GM21390 (cell line): ENCODE measurements at regions not wholly inside any gene's neighbourhood (a gene's known extent, or its start where the extent isn't known, plus 50 kb on each side); places are given as distances from the start of the nearest gene placed in this dataset.

ENCODE experiments used
- ATAC-seq: cut with Tn5 transposase; IDR thresholded peaks from one replicate; pipeline ENCODE4 v1.9.1; 2021; ENCODE audit not compliant: unreplicated experiment

DNA sequence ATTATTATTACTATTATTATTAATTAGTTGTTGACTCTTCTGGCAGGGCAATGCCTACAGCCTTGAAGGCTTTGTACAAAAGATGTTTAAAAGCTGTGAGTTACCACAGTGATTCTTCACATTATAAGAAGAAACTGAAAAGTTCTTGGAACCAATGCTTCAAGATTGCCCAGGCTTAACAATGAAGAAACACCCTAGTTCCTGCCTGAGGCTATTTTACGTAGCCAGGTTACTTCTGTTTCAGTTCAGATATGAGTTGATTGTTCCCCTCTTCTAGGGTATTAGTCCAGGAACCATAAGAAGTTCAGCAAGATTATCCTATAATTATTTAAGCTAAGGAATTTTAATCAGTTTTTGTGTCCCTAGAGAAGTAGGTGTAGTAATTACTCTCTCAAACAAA is 154.6 kb upstream of the CDH12 start:
- ATAC-seq, result no peak

DNA sequence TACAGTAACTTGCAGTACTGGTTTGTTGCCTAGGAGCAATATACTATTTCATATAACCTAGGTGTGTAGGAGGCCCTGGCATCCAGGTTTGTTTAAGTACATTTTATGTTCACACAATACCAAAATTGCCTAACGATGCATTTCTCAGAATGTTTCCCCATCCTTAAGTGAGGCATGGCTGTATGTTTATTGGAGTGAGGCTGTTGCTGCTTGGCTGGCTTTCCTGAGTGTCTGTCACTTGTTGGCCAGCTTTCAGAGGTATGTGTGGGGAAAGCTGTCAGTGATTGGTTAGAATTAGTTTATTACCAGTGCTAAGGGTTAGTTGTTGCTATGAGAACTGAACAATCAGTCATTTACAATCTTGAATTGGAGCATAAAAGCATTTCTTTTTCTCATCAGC is 154.1 kb upstream of the CDH12 start:
- ATAC-seq, result no peak

DNA sequence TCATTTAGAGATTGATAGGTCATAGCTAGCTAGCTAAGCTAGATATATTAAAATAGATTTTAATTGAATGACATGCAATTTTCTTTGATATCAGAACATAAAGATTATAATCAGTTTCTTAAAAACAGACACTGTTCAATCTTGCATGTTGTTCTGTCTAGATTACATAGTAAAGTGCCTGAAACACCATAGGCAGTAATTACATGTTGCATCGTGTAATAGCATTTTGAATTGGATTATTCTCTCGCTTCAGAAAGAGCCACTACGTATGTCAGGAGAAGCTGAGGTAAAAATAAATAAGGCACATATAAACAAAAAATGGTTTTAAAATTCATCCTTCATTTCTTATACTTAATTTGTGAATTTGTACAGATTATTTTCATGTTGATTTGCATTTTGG is 148.0 kb upstream of the CDH12 start:
- ATAC-seq, result no peak

DNA sequence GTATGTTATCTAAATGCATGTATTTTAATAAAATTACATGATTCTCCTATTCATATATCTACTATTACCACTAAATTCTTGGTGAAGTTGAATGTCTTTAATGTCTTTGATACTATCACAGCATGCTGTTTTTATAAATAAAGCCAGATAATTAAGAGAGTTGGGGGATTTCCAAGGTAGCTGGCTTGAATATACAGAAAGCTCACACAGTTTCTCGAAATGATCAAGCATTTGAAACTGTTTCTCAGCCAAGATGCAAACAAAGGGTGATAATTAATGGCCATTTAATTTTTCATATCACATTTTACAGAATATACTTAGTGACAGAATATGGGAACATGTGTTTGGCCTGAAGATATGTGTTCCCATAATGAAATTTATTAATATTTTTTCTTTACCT is 145.6 kb upstream of the CDH12 start:
- ATAC-seq, result no peak

DNA sequence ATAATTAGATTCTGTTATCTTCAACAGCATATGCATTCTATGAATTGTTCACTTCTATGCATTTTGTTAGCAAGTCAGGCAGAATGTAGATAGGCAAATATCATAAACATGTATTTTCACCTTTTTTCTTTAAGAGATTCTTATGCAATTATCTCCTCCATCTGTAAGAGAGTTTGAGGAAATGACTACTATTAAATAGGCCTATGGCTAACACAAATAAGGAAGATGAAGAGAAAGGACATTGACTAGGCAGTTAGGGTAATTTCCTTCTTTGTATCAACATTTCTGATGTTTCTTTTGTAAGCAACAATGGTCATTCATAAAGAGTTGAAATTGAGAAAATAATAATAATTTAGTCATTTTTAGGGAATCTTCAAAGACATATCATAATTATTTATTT is 145.2 kb upstream of the CDH12 start:
- ATAC-seq, result no peak

DNA sequence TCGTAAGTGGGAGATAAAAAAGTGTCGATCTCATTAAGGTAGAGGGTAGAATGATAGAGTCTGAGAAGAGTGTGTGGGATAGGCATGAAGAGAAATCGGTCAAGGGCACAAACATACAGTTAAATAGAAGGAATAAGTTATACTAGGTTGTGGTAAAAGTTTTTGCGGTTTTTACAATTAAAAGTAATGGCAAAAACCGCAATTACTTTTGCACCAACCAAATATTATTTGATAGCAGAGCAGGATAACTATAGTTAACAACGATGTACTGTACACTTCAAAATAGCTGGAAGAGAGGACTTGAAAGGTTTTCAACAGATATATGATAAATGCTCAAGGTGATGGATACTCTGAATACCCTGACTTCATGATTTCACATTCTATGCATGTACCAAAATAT is 135.8 kb upstream of the CDH12 start:
- no peak for ATAC-seq

DNA sequence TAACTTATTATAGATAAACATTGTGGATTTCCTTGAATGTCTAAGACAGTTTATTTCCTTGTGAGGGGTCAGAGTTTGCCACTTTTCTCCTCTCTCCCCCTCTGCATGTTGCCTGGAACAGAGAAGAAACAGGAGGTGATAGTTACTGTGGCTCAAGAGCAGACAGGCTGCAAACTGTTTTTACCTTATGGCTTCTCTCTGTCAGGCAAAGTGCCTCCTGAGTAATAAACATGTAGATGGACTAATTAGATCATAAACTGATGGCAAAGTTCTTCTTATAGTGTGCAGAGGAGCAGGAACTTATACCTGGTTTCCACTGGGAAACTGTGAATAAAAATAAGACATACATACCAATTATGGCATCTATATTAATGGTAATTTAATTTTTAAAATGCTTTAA is 133.1 kb upstream of the CDH12 start:
- no peak for ATAC-seq

DNA sequence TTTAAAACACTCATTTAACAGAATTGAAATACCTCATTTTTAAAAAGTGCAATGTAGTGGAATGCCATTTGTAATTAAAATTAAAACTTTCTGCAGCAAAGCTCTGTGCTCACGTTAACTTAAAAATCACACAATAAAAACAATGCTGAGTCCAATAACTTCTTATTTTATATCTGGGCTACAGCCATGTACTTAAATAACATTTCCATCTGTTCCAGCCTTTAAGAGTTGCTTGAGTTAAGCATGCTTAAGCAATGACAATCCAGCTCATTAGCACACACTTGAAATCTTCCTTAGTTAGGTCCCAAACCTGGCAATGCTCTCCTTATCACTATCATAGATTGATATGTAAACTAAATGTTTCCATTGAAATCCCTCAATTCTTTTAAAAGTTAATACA is 132.3 kb upstream of the CDH12 start:
- no peak for ATAC-seq

DNA sequence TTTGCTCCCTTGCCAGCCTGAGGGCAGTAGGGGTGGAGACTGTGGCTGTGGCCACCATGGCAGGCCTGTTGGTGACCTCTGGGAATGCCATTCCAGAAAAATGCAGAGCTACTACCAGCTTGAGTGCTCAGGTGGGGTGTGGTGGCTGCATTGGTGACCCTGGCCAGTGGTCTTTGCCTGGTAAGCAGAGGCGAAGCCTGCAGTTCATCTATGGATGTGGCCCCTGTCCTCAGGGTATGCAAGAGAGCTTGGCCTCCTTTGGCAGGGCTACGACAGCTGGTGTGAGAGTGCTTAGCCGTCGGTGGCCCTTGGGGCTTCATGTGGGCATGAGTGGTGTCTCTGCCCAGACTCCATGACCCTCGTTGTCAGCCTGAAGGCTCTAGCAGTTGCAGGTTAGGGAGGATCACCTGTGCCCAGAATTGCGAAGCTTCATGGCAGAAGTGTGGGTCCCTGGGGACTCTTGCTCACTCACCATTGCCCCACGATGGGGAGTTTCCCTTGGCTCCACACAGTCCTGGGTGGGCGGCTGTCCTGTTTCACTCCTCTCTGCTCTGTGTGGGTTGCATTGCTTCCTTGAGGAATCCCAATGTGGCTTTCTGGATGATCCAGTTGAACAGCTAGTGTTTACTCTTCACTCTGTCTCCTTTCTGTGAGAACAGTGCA is 117.9 kb upstream of the CDH12 start:
- ATAC-seq, result no peak

DNA sequence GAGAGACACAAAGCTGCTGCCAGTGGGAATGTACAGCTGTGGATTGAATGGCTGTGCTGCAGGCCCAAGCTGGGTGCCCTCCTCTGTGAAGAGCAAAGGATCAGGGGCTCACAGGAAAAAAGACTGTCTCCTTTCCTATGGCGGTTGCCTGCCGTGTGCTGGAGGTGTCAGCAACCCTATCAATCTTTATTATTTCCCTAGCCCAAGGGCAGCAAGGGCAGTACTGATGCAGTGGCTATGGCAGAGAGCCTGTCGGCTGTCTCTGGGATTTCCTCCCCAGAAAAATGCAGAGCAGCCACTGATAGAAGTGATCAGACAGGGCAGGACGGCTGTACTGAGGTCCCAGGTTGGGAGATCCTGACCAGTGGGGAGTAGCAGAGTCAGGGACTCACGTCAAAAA is 117.3 kb upstream of the CDH12 start:
- ATAC-seq, result no peak

DNA sequence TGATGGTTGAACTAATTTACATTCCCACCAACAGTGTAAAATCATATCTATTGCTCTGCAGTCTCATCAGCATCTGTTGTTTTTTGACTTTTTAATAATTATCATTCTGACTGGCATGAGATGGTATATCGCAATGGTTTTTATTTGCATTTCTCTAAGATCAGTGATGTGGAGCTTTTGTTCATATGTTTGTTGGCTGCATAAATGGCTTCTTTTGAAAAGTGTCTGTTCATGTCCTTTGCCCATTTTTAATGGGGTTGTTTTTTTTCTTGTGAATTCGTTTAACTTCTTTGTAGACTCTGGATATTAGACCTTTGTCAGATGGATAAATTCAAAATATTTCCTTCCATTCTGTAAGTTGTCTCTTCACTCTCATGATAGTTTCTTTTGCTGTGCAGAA is 115.2 kb upstream of the CDH12 start:
- no peak for ATAC-seq

DNA sequence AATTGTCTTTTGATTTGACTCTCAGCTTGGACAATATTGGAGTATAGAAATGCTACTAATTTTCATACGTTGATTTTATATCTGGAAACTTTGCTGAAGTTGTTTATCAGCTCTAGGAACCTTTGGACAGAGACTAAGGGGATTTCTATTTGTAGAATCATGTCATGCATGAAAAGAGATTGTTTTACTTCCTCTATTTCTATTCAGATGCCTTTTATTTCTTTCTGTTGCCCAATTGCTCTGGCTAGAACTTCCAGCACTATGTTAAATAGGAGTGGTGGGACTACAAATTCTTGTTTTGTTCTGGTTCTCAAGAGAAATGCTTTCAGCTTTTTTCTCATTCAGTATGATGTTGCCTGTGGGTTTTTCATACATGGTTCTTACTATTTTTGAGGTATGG is 112.8 kb upstream of the CDH12 start:
- ATAC-seq, result no peak

DNA sequence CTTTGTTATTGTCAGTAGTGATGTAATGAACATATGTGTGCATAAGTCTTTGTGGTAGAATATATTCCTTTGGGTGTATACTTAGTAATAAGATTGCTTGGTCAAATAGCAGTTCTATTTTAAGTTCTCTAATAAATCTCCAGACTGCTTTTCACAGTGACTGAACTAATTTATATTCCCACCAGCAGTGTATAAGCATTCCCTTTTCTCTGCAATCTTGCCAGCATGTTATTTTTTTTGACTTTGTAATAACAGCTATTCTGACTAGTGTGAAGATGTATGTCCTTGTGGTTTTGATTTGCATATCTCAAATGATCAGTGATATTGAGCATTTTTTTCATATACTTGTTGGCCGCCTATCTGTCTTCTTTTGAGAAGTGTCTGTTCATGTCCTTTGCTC is 111.5 kb upstream of the CDH12 start:
- no peak for ATAC-seq

DNA sequence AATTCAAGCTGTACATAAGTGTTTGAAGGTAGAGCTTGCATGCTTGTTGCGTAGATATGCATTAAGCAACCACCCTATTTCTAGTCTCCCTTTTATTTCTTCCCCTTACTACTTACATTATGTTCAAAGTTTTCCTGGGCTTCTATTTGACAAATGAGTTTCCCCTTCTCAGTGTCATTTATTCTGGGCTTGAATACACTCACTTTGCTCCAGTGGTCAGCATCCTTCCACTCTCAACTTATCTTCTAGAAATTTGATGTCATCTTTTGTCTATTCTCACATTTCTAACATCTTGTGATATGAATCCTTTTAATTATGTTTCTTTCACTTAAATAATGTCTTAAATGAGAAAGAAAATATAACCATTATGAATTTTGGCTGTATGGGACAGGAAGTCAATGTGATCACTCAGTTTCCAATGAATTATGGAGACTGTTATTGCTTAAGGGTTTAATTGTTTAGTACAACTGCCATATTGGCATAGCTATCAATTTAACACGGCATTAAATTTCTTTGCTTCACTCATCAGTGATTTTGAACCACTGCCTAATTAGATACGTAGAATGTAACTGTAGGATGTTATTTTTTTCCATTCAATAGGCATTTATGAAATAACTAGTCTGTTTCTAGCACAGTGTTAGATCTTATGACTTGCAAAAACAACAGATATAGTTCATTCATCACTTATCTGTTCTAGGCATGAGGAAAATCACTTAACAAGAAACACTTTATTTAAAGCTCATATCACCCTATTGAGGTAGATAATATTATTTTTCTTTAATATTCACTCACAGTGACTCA is 105.5 kb upstream of the CDH12 start:
- ATAC-seq, result no peak

DNA sequence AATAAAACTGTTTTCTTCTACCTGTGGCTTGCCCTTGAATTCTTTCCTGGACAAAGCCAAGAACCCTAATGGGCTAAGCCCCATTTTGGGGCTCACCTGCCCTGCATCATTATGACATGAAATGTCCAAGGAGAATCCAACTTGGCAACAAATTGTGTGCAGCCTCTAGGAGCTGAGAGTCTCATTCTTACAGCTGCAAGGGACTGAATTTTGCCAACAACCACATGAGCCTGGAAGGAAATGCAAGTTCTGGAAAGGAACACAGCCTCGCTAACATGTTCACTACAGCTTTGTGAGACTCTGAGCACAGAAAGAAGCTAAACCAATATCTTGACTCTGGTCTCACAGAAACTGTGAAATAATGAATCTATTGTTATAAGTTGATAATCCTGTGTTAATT is 94.8 kb upstream of the CDH12 start:
- no peak for ATAC-seq

DNA sequence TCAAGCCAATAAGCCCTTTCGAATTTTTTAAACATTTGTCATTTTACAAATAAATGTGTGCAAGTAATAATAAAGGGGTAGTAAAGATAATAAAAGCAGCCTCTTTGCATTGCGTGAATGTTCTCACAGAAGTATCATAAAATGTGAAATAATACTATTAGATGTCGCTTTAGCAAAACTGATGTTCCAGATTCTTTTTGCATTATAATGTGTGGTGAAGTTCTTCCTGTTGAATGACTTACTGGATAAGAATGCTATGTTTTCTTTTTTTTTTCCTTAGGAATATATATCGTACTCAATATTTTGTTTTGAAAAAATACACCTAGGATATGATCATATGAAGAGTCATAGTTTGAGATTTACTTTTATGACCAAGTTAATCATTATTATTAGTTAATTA is 85.2 kb upstream of the CDH12 start:
- ATAC-seq, result no peak

DNA sequence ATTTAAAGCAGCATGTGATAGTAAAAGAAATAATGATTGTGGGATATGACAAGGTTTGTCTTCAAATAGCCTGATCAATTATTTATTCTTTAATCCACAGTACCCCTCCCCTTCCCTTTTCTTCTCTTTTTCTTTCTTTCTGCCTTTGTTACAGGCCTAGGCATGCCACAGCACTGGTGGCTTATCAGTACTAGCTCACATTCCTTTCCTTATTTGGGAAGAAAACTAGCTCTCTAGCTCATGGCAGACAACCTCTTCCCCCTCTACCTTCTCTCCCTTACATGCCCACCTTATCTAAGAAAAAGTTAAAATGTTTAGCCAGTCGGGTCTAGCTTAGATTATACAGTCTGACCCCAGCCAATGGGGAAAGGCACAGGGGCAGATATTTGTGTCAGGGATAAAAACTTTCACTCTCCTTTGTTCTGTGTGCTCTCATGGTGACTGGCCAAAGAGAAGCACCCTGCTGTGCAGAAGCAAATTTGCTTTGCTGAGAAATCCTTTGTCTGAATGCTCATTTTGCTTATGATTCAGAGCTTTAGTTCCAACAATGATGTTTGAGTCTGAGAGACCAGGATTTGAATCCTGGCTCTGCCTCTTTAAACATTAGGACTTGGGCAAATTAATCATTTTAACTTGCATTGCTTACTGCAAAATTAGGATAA is 75.8 kb upstream of the CDH12 start:
- no peak for ATAC-seq

DNA sequence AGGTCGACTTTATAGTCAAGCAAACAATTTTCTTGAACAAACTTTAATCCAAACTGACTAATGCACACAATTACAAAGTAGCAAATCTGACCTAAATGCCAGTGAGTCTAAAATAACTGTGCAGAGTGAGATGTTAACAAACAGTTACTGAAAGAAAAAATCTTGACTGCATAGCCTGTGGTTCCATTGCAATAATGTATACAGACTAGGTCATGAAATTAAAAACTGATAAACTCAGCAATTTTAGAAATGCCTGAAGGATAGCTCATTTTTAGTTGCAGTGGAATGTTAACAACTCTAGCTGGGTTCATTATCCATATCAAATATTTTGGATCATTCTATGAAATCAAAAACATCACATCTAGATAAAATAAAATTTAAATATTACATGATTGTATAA is 73.4 kb upstream of the CDH12 start:
- ATAC-seq, result no peak

DNA sequence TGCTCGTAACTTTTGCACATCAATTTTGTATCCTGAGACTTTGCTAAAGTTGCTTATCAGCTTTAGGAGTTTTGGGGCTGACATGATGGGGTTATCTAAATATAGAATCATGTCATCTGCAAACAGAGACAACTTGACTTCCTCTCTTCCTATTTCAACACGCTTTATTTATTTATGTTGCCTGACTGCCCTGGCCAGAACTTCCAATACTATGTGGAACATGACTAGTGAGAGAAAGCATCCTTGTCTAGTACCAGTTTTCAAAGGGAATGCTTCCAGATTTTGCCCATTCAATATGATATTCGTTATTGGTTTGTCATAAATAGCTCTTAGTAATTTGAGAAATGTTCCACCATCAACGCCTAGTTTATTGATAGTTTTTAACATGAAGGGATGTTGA is 65.4 kb upstream of the CDH12 start:
- ATAC-seq, result no peak

DNA sequence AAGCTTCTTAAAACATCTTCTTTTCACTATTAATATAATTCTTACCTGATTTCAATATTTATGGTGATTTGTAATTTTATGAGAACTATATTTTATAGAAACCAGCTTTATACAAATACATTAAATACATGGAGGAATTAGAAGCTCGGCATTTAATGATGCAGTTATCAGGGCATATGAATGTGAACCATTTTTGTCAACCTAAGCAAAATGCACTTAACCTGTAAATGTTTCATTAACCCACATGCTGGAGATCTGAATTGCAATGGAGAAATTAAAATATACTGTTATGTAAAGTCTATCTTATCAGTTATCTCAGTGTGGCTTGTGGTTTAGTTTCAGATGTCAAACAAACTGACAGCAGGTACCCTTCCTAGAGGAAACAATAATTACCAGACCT is 63.2 kb upstream of the CDH12 start:
- no peak for ATAC-seq

DNA sequence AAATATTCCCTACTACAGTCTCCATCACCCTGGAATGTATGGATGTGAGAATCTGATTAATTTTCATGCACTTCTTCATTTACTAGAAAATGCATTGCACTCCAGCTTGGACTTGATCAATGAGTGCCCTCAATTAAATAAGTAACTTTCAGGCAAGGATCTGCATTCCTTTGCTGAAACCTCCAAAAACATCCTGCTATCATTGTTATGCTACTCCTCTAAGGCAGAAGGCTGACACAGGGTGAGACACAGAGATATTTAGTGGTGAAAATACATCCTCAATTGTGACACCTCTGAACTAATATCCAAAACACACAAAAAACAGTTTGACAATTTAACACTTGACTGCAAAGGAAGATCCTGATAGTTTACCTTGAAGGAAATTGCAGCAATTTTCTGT is 57.9 kb upstream of the CDH12 start:
- no peak for ATAC-seq

DNA sequence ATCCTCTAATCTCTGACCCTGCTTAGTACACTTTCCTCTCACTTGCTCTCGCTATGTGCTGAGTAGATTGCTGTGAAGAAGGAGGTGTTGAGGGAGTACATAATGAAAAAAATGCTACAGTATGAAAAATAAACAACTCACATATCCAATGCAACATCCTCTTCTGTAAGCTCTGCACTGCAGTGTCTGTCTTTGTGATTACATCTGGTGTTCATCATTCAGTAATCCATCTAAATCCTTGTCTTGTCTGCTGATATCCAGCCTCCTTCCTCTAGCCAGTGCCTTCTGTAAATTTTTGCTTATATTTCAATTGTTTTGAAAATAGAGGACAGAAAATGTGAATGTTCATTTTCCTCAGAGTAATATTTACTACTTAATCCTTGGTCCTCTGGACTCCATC is 57.4 kb upstream of the CDH12 start:
- no peak for ATAC-seq
